Left hindlimb (tissue), 1 donor: ENCODE measurements at regions not wholly inside any gene's neighbourhood (a gene's known extent, or its start where the extent isn't known, plus 50 kb on each side); places are given as distances from the start of the nearest gene placed in this dataset.

ENCODE experiments used
- DNase-seq: peaks from one replicate; pipeline ENCODE4 v3.0.0-alpha.2; 2018

- DNase-seq, result no peak
Observed at GRCh38 chr14:29301571-29301970, 535.0 kb downstream of the FOXG1 start.

- DNase-seq, result no peak
Observed at GRCh38 chr14:29310210-29310609, 543.6 kb downstream of the FOXG1 start.

GRCh38 chr14:29310757-29311156, 544.2 kb downstream of the FOXG1 start:
- DNase-seq, result no peak

GRCh38 chr14:29311983-29312382, 545.4 kb downstream of the FOXG1 start:
- no peak for DNase-seq

GRCh38 chr14:29316936-29317335, 550.3 kb downstream of the FOXG1 start:
- no peak for DNase-seq

GRCh38 chr14:29317423-29317822, 550.8 kb downstream of the FOXG1 start:
- DNase-seq, result no peak

- no peak for DNase-seq
Observed at GRCh38 chr14:29320286-29320685, 553.7 kb downstream of the FOXG1 start.

GRCh38 chr14:29321646-29322045, 555.1 kb downstream of the FOXG1 start:
- no peak for DNase-seq

- DNase-seq, result no peak
Observed at GRCh38 chr14:29339494-29340172, 573.0 kb downstream of the FOXG1 start.

GRCh38 chr14:29348504-29348903, 579.1 kb downstream of the PRKD1 start:
- no peak for DNase-seq

- no peak for DNase-seq
Observed at GRCh38 chr14:29350496-29350895, 577.2 kb downstream of the PRKD1 start.

- no peak for DNase-seq
Observed at GRCh38 chr14:29351996-29352705, 575.5 kb downstream of the PRKD1 start.

GRCh38 chr14:29352706-29353080, 575.0 kb downstream of the PRKD1 start:
- no peak for DNase-seq

- no peak for DNase-seq
Observed at GRCh38 chr14:29353513-29353912, 574.1 kb downstream of the PRKD1 start.

- no peak for DNase-seq
Observed at GRCh38 chr14:29354486-29354885, 573.2 kb downstream of the PRKD1 start.

- no peak for DNase-seq
Observed at GRCh38 chr14:29355331-29355730, 572.3 kb downstream of the PRKD1 start.

GRCh38 chr14:29355846-29356245, 571.8 kb downstream of the PRKD1 start:
- no peak for DNase-seq

GRCh38 chr14:29360656-29361055, 567.0 kb downstream of the PRKD1 start:
- no peak for DNase-seq

GRCh38 chr14:29370024-29370423, 557.6 kb downstream of the PRKD1 start:
- DNase-seq, result no peak

GRCh38 chr14:29376237-29376636, 551.4 kb downstream of the PRKD1 start:
- no peak for DNase-seq

GRCh38 chr14:29380826-29381225, 546.8 kb downstream of the PRKD1 start:
- DNase-seq, result no peak

- no peak for DNase-seq
Observed at GRCh38 chr14:29388571-29388970, 539.1 kb downstream of the PRKD1 start.

GRCh38 chr14:29390081-29390832, 537.4 kb downstream of the PRKD1 start:
- DNase-seq, result no peak

- no peak for DNase-seq
Observed at GRCh38 chr14:29391231-29391630, 536.4 kb downstream of the PRKD1 start.
